Astrocyte of the spinal cord (primary cell): ENCODE measurements at regions not wholly inside any gene's neighbourhood (a gene's known extent, or its start where the extent isn't known, plus 50 kb on each side); places are given as distances from the start of the nearest gene placed in this dataset.

Experiments used
- DNase-seq: peaks from one replicate; pipeline ENCODE4 v3.0.0; 2011; ENCODE audit warnings: low read depth, low spot score
- H3K4me3 ChIP-seq: 2 replicates; pipeline ENCODE4 v1.5.1; 2011; ENCODE audit warnings: low read depth, mild to moderate bottlenecking, low read length, moderate library complexity
- CTCF ChIP-seq: IDR thresholded peaks from 2 replicates; pipeline ENCODE4 v1.5.1; 2012; ENCODE audit warnings: low read depth, mild to moderate bottlenecking, low read length, inconsistent platforms
- in situ Hi-C: cut with HindIII; loops from 2 replicates; pipeline ENCODE4 v1.10.0; 2017; ENCODE audit warnings: low sequenced_read_pairs

- in situ Hi-C loops: no loop called here
- TF ChIP-seq CTCF: no peak
- no peak overlapping the region for H3K4me3 ChIP-seq
- DNase-seq: no peak
These were observed 282.7 kb downstream of the HDGFL1 start for GRCh38 chr6:22852101-22852500.

GRCh38 chr6:22873513-22874136 lies 304.3 kb downstream of the HDGFL1 start:
- TF ChIP-seq CTCF: no peak
- in situ Hi-C loops: no loop called here
- H3K4me3 ChIP-seq: no peak overlapping the region
- peak; percentile 57 for DNase-seq

GRCh38 chr6:22875845-22876244 lies 306.5 kb downstream of the HDGFL1 start:
- no peak for DNase-seq
- no peak for TF ChIP-seq CTCF
- H3K4me3 ChIP-seq: no peak overlapping the region
- in situ Hi-C loops: no loop called here

- in situ Hi-C loops: no loop called here
- TF ChIP-seq CTCF: no peak
- H3K4me3 ChIP-seq: no peak overlapping the region
- DNase-seq: no peak
These were observed 308.9 kb downstream of the HDGFL1 start for GRCh38 chr6:22878324-22878701.

GRCh38 chr6:22878706-22879105 lies 309.3 kb downstream of the HDGFL1 start:
- TF ChIP-seq CTCF: no peak
- H3K4me3 ChIP-seq: no peak overlapping the region
- in situ Hi-C loops: no loop called here
- DNase-seq: no peak

GRCh38 chr6:22880686-22881433 lies 311.5 kb downstream of the HDGFL1 start:
- DNase-seq: peak; percentile 97
- no peak overlapping the region for H3K4me3 ChIP-seq
- TF ChIP-seq CTCF: no peak
- in situ Hi-C loops: no loop called here
